ENCODE measurements at regions not wholly inside any gene's neighbourhood (a gene's known extent, or its start where the extent isn't known, plus 50 kb on each side); places are given as distances from the start of the nearest gene placed in this dataset.
"Not testable (repeated sequence)": the region's sequence is repeated elsewhere in the genome, so short reads cannot be mapped to it uniquely, and the experiment has no call there.

DNA sequence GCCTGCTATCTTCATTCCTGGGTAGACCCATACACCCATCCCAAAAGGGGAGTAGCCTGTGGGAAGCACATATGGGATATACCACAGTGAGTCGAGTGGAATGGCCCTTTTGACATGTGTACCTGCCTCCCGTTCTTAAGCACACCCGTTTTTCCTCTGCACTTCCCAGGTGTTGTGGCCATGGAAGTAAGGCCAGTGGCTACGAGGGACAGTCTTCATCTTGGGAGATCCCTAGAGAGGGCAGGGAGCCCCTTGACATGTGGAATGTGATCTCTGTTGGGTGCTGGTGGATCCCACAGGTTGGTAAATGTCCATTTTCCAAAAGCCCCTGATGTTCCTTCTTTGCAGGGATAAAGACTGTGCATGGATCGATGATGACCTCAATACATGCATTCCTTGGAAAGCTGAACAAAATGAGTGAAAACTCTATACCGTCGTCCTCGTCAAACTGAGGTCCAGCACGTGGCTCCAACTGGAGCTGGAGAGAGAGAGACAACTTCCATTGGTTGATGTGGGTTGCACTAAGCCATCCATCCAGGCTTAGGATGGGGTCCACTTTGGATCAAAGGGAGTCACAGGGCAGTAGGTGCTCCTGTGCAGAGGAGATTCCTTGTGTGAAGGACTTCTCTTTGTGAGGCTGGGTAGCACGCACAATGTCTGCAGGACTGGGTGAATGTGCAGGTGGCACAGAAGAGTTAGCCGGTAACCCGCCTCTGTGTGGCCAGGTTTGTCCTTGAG is 136.8 kb downstream of the SNRPN start:
- no peaks in the 10 kb centered on the region for H3K4me1 ChIP-seq (ENCODE audit: insufficient read depth, low read length)
- no peak overlapping the region for H3K4me3 ChIP-seq (ENCODE audit: low read length)
- peaks cover 59% of the 10 kb centered on the region for H3K9me3 ChIP-seq (ENCODE audit: low read depth, low read length)
- no peaks in the 10 kb centered on the region for H3K27me3 ChIP-seq (ENCODE audit: insufficient read depth, low read length)

- no peaks in the 10 kb centered on the region for H3K4me1 ChIP-seq (ENCODE audit: insufficient read depth, low read length)
- no peaks in the 10 kb centered on the region for H3K27me3 ChIP-seq (ENCODE audit: insufficient read depth, low read length)
- H3K4me3 ChIP-seq (ENCODE audit: low read length): no peak overlapping the region
- peaks cover 58% of the 10 kb centered on the region for H3K9me3 ChIP-seq (ENCODE audit: low read depth, low read length)
Measured at GRCh38 chr15:25092661-25093060, 137.9 kb downstream of the SNRPN start.

- Histone ChIP-seq H3K9me3 (ENCODE audit: low read depth, low read length) (peaks cover 62% of the 10 kb centered on the region), H3K4me1 (ENCODE audit: insufficient read depth, low read length) (no peaks in the 10 kb centered on the region), H3K27me3 (ENCODE audit: insufficient read depth, low read length) (no peaks in the 10 kb centered on the region), H3K4me3 (ENCODE audit: low read length) (no peak overlapping the region)
Measured at GRCh38 chr15:25093455-25094029, 138.8 kb downstream of the SNRPN start.

DNA sequence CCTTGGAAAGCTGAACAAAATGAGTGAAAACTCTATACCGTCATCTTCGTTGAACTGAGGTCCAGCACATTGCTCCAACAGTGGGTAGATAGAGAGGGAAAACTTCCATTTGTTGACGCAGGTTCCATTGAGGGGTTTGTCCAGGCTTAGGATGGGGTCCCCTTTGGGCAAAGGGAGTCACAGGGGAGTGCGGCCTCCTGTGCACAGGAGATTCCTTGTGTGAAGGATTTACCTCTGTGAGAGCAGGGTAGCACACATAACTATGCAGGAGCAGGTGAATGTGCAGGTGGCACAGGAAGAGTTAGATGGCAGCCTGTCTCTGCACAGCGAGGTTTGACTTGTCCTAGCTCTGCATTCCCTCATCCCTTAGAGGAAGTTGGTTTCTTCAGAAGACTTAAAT is 139.3 kb downstream of the SNRPN start:
- Histone ChIP-seq H3K4me3 (ENCODE audit: low read length) (no peak overlapping the region), H3K27me3 (ENCODE audit: insufficient read depth, low read length) (no peaks in the 10 kb centered on the region), H3K9me3 (ENCODE audit: low read depth, low read length) (peaks cover 67% of the 10 kb centered on the region), H3K4me1 (ENCODE audit: insufficient read depth, low read length) (no peaks in the 10 kb centered on the region)

GRCh38 chr15:25094519-25094918 is 139.7 kb downstream of the SNRPN start:
- Histone ChIP-seq H3K9me3 (ENCODE audit: low read depth, low read length) (peaks cover 68% of the 10 kb centered on the region), H3K4me3 (ENCODE audit: low read length) (no peak overlapping the region), H3K27me3 (ENCODE audit: insufficient read depth, low read length) (no peaks in the 10 kb centered on the region), H3K4me1 (ENCODE audit: insufficient read depth, low read length) (no peaks in the 10 kb centered on the region)

GRCh38 chr15:25095179-25095578 is 140.4 kb downstream of the SNRPN start:
- Histone ChIP-seq H3K4me3 (ENCODE audit: low read length) (no peak overlapping the region), H3K27me3 (ENCODE audit: insufficient read depth, low read length) (no peaks in the 10 kb centered on the region), H3K4me1 (ENCODE audit: insufficient read depth, low read length) (no peaks in the 10 kb centered on the region), H3K9me3 (ENCODE audit: low read depth, low read length) (peaks cover 63% of the 10 kb centered on the region)

DNA sequence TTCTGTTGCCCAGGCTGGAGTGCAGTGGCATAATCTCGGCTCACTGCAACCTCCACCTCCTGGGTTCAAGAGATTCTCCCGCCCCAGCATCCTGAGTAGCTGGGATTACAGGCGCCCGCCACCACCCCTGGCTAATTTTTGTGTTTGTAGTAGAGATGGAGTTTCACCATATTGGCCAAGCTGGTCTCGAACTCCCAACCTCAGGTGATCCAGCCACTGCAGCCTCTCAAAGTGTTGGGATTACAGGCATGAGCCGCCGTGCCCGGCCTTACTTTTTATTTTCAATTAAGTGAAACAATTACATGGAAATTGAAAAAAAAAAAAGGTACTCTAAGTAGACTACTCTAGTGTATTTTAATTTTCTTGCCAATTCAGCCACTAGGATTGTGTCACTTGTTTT is 145.2 kb downstream of the SNRPN start:
- not testable (repeated sequence) for H3K4me3 ChIP-seq (ENCODE audit: low read length); H3K27me3 ChIP-seq (ENCODE audit: insufficient read depth, low read length); H3K4me1 ChIP-seq (ENCODE audit: insufficient read depth, low read length)
- H3K9me3 ChIP-seq (ENCODE audit: low read depth, low read length): peaks cover 36% of the 10 kb centered on the region

DNA sequence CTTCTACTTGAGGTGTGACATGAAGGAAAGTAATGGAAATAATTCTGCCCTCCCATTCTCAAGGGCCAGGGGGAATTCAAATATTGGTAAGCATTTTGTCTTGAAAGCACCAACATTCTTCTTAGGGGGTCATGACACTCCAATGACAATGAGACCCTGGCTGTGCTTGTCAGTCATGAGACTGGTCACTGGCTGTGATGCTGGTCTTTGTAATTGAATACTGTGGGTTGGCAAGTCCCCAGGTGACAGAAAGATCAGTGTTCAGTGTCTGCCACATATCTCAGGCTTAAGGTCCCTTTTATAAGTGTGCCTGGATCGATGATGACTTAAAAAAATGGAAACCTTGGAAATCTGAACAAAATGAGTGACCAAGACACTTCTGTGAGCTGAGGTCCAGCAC is 151.4 kb downstream of the SNRPN start:
- peaks cover 41% of the 10 kb centered on the region for H3K9me3 ChIP-seq (ENCODE audit: low read depth, low read length)

GRCh38 chr15:25133804-25134203 is 179.0 kb downstream of the SNRPN start:
- Histone ChIP-seq H3K27me3 (ENCODE audit: insufficient read depth, low read length) (no peaks in the 10 kb centered on the region), H3K4me1 (ENCODE audit: insufficient read depth, low read length) (no peaks in the 10 kb centered on the region), H3K9me3 (ENCODE audit: low read depth, low read length) (peaks cover 11% of the 10 kb centered on the region), H3K4me3 (ENCODE audit: low read length) (no peak overlapping the region)

More for the DNA sequence above, 151.4 kb downstream of the SNRPN start:
- Histone ChIP-seq H3K4me3 (ENCODE audit: low read length) (no peak overlapping the region), H3K4me1 (ENCODE audit: insufficient read depth, low read length) (no peaks in the 10 kb centered on the region), H3K27me3 (ENCODE audit: insufficient read depth, low read length) (no peaks in the 10 kb centered on the region)

- Histone ChIP-seq H3K9me3 (ENCODE audit: low read depth, low read length) (peaks cover 11% of the 10 kb centered on the region), H3K4me3 (ENCODE audit: low read length) (no peak overlapping the region), H3K4me1 (ENCODE audit: insufficient read depth, low read length) (no peaks in the 10 kb centered on the region), H3K27me3 (ENCODE audit: insufficient read depth, low read length) (no peaks in the 10 kb centered on the region)
Measured at GRCh38 chr15:25134546-25134945, 179.8 kb downstream of the SNRPN start.

- Histone ChIP-seq H3K9me3 (ENCODE audit: low read depth, low read length) (peaks cover 11% of the 10 kb centered on the region), H3K27me3 (ENCODE audit: insufficient read depth, low read length) (no peaks in the 10 kb centered on the region), H3K4me3 (ENCODE audit: low read length) (no peak overlapping the region), H3K4me1 (ENCODE audit: insufficient read depth, low read length) (no peaks in the 10 kb centered on the region)
Measured at GRCh38 chr15:25136119-25136518, 181.3 kb downstream of the SNRPN start.

GRCh38 chr15:25137013-25137412 is 182.2 kb downstream of the SNRPN start:
- no peaks in the 10 kb centered on the region for H3K27me3 ChIP-seq (ENCODE audit: insufficient read depth, low read length)
- no peak overlapping the region for H3K4me3 ChIP-seq (ENCODE audit: low read length)
- peaks cover 11% of the 10 kb centered on the region for H3K9me3 ChIP-seq (ENCODE audit: low read depth, low read length)
- no peaks in the 10 kb centered on the region for H3K4me1 ChIP-seq (ENCODE audit: insufficient read depth, low read length)

DNA sequence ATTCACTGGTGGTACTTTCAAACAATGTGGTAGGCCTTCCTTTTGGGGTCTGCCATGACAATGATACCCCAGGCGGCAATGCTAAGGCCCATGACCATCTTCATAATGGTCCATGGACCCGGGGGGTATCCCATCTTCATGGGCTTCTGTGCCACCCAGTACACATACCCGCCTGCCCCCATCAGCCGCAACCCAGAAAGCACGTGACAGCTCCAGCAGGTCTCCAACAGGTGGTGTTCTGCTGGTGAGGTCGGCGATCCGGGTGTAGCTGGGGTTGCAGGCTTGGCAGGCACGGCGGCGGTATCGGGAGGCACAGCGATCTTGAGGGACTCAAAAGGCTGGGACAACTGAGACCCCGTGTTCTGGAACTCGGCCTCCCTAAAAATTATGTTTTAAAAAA is 214.5 kb downstream of the SNRPN start:
- H3K27me3 ChIP-seq (ENCODE audit: insufficient read depth, low read length): no peaks in the 10 kb centered on the region
- no peaks in the 10 kb centered on the region for H3K4me1 ChIP-seq (ENCODE audit: insufficient read depth, low read length)
- no peaks in the 10 kb centered on the region for H3K9me3 ChIP-seq (ENCODE audit: low read depth, low read length)
- no peak overlapping the region for H3K4me3 ChIP-seq (ENCODE audit: low read length)

DNA sequence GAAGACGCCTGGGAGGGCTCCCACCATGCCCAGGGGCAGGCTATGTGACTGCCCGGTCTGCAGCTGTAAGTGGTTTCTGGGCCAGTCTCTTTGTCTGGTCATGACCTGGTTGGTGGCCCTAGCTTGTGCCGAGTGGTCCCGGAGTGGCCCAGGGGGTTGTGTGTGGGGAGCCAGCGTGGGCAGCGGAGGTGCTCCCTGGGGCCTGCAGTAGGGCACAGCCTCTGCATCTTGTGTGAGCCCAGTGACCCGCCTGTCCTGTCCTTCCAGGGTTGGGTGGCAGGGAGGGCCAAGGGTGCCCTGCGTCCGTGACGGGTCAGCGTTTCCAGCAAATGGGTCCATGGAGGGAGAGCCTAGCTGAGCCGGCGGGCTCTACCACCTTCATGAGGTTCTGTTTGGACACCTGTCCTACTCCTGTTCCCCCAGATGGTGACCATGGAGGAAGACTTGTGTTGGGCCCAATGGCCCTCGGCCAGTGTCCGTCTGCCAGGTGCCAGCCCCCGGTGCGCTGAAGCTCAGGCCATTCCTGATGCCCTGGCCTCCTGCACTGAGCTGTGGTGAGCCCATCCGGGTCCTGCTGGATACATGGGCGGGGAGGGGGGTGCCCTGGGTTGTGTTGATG is 215.4 kb downstream of the SNRPN start:
- Histone ChIP-seq H3K4me3 (ENCODE audit: low read length) (no peak overlapping the region), H3K9me3 (ENCODE audit: low read depth, low read length) (no peaks in the 10 kb centered on the region), H3K27me3 (ENCODE audit: insufficient read depth, low read length) (no peaks in the 10 kb centered on the region), H3K4me1 (ENCODE audit: insufficient read depth, low read length) (no peaks in the 10 kb centered on the region)

DNA sequence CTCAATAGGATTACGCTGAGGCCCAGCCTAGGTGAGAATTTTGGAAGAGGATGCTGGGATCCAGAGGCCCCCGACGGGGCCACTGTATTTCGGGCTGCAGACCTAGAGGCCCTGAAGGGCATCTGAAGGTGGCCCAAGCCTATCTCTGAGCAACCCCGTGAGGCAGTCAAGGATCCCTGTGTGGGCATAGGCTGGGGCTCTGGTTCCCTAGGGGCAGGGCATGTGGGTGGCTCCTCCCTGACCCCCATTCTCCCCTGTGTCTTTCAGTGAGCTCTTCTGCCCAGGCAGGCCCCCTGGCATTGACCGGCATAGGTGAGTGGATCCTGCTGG is 216.0 kb downstream of the SNRPN start:
- no peak overlapping the region for H3K4me3 ChIP-seq (ENCODE audit: low read length)
- H3K9me3 ChIP-seq (ENCODE audit: low read depth, low read length): no peaks in the 10 kb centered on the region
- no peaks in the 10 kb centered on the region for H3K27me3 ChIP-seq (ENCODE audit: insufficient read depth, low read length)
- H3K4me1 ChIP-seq (ENCODE audit: insufficient read depth, low read length): no peaks in the 10 kb centered on the region

All from mononuclear cell (primary cell).